Keratinocyte (primary cell): ENCODE measurements at regions not wholly inside any gene's neighbourhood (a gene's known extent, or its start where the extent isn't known, plus 50 kb on each side); places are given as distances from the start of the nearest gene placed in this dataset.

Source experiments
- CTCF ChIP-seq, 3 experiments: IDR thresholded peaks in 1 of 3; conservative IDR thresholded peaks in 1 of 3; optimal IDR thresholded peaks in 1 of 3; 2 replicates in 2 of 3; 3 replicates in 1 of 3; pipeline versions ENCODE3 to v1.5.1; 2011; ENCODE audit warnings: low read length in 3 of 3, mild to moderate bottlenecking in 3 of 3, moderate library complexity in 2 of 3, control low read depth in 1 of 3, inconsistent platforms in 1 of 3; ENCODE audit not compliant: insufficient read depth in 2 of 3; ENCODE audit errors: extremely low read depth in 1 of 3
- EZH2 ChIP-seq: IDR thresholded peaks from one replicate; pipeline ENCODE4 v1.6.1; 2012; ENCODE audit warnings: inconsistent platforms, mild to moderate bottlenecking, low read length, moderate library complexity

GRCh38 chr5:174183701-174184100 is 138.2 kb downstream of the NSG2 start:
- TF ChIP-seq CTCF (optimal IDR thresholded peaks at IDR 0.05 in 1 of 3, IDR thresholded peaks at IDR 0.05 in 1 of 3, conservative IDR thresholded peaks at IDR 0.05 in 1 of 3; ENCODE audit: extremely low read depth in 1 of 3, insufficient read depth in 2 of 3, low read length in 3 of 3) = no peak
- no peak for TF ChIP-seq EZH2
